ENCODE measurements at regions not wholly inside any gene's neighbourhood (a gene's known extent, or its start where the extent isn't known, plus 50 kb on each side); places are given as distances from the start of the nearest gene placed in this dataset.

DNA sequence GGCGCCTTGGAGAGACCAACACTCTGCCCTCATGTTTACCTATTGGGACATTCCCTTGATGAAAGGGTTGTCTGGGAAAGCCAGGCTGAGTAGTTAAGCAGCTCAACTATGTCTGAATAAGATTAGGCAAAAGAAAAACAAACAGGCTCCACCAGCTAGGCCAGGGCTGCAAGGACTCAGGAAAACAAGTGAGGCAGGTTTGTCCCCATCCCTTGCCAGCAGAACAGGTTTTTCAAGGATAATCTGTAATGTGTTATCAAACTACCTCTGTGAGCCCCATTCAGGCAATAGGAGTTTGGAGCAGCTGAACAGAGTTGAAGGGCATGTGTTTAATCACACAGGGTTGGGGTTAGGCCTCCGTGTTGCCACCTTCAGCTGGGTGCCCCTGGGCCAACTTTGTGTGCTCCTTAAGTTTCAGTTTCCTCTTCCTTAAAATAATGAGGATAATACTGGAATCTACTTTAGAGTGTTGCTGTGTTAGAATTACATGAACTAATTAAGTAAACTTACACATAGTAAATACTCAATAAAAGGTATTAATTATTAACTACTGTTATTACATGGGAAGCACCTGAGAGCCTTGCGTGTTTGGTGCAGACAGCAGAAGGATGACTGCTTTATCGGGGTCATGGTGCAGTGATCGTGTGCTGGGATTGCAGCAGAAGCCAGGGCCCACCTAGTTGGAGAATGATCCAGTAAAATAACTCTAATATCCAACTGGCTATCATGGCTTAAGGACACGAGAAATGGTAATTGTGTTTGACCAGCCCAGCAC is 72.1 kb upstream of the ATP10B start:
- TF ChIP-seq, protein P1, sequence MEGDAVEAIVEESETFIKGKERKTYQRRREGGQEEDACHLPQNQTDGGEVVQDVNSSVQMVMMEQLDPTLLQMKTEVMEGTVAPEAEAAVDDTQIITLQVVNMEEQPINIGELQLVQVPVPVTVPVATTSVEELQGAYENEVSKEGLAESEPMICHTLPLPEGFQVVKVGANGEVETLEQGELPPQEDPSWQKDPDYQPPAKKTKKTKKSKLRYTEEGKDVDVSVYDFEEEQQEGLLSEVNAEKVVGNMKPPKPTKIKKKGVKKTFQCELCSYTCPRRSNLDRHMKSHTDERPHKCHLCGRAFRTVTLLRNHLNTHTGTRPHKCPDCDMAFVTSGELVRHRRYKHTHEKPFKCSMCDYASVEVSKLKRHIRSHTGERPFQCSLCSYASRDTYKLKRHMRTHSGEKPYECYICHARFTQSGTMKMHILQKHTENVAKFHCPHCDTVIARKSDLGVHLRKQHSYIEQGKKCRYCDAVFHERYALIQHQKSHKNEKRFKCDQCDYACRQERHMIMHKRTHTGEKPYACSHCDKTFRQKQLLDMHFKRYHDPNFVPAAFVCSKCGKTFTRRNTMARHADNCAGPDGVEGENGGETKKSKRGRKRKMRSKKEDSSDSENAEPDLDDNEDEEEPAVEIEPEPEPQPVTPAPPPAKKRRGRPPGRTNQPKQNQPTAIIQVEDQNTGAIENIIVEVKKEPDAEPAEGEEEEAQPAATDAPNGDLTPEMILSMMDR (IDR thresholded peaks at IDR 0.05; ENCODE audit: control insufficient read depth, extremely low read depth, insufficient read depth), result no peak
- H3K4me3 ChIP-seq (ENCODE audit: low read depth, low read length), result no peak overlapping the region
- peak; percentile 96 for DNase-seq (ENCODE audit: low read depth)

- DNase-seq (ENCODE audit: low read depth), result no peak
- TF ChIP-seq, protein P1 (IDR thresholded peaks at IDR 0.05; ENCODE audit: control insufficient read depth, extremely low read depth, insufficient read depth), result no peak
- H3K4me3 ChIP-seq (ENCODE audit: low read depth, low read length), result no peak overlapping the region
Observed at GRCh38 chr5:160923411-160923810, 71.4 kb upstream of the ATP10B start.

GRCh38 chr5:160922311-160922710 is 70.3 kb upstream of the ATP10B start:
- H3K4me3 ChIP-seq (ENCODE audit: low read depth, low read length), result no peak overlapping the region
- TF ChIP-seq, protein P1 (IDR thresholded peaks at IDR 0.05; ENCODE audit: control insufficient read depth, extremely low read depth, insufficient read depth), result no peak
- no peak for DNase-seq (ENCODE audit: low read depth)

DNA sequence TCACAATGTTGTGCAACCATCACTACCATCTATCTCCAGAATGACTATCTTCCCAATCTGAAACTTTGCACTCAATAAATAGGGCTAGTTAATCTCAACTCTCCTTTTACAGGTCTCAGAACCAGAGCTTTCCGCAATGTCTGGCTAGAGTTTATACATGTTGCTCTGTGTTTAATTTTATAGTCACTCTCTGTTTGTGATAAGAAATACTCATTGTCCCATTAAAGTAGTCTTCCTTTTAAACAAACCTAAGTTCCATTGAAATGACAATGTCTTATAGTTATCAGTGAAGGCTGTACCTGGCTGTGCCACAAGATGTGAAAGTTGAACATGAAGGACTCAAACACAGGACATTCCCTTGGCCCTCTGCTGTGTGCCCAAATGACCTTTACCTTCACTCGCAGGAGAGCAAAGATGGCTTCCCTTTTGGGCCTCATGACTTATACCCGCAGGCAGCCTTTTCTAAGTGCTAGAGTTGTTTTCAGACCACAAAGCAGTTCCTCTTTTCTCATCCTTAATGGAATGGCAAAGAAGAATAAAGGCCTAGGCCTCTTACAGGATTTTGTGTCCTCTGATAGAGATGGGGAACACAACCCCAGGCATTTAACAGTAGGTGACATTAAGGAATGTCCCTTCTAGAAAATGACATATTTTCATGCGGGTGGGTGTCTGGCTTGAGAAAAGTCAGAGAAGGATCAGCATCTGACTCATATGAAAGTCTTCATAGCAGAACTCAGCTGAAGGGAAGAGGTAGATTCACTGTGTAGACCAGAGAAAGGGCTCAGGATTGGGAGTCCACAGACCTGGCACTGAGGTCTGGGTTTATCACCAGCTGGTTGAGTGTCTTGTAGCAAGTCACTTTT is 69.6 kb upstream of the ATP10B start:
- TF ChIP-seq, protein P1 (IDR thresholded peaks at IDR 0.05; ENCODE audit: control insufficient read depth, extremely low read depth, insufficient read depth), result no peak
- DNase-seq (ENCODE audit: low read depth), result peak; percentile 46
- no peak overlapping the region for H3K4me3 ChIP-seq (ENCODE audit: low read depth, low read length)

DNA sequence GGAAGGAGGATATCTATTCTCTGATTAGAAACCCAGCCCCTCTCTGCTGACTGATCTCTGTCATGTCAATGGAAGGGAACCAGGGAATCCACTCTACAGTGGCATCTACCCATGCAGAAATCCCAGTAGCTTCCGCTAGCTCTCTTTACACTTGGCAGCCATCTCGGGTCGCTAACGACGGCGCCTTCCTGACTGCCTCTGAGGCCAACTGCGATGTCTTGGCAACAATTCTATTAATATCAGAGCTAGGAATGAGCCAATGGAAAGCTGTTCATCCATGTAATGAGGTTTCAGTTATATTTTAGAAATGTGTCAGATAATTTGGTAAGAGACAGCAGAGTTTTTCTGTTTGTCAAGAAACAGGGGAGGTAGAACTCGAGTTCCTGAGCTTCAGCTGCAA is 67.6 kb upstream of the ATP10B start:
- DNase-seq (ENCODE audit: low read depth), result no peak

GRCh38 chr5:160918386-160918785 is 66.4 kb upstream of the ATP10B start:
- no peak for DNase-seq (ENCODE audit: low read depth)
- TF ChIP-seq, protein P1 (IDR thresholded peaks at IDR 0.05; ENCODE audit: control insufficient read depth, extremely low read depth, insufficient read depth), result no peak
- no peak overlapping the region for H3K4me3 ChIP-seq (ENCODE audit: low read depth, low read length)

More for the DNA sequence above, 67.6 kb upstream of the ATP10B start:
- TF ChIP-seq, protein P1 (IDR thresholded peaks at IDR 0.05; ENCODE audit: control insufficient read depth, extremely low read depth, insufficient read depth), result no peak
- no peak overlapping the region for H3K4me3 ChIP-seq (ENCODE audit: low read depth, low read length)

Data from LNCaP clone FGC (cell line).